MM.1S (cell line): ENCODE measurements at regions not wholly inside any gene's neighbourhood (a gene's known extent, or its start where the extent isn't known, plus 50 kb on each side); places are given as distances from the start of the nearest gene placed in this dataset.

Experiments
- DNase-seq: peaks from one replicate; pipeline ENCODE4 v3.0.0-alpha.2; 2015
- H2AFZ ChIP-seq: fragments of 300-600 bp; sonication (generic); 2 replicates; pipeline ENCODE4 v1.6.0; 2016; ENCODE audit warnings: antibody characterized with exemption, low read length
- H3F3A ChIP-seq: fragments of 300-600 bp; sonication (generic); 2 replicates; pipeline ENCODE4 v1.6.1; 2016; ENCODE audit warnings: mild to moderate bottlenecking, antibody characterized with exemption, low read length, moderate library complexity, mixed read lengths; ENCODE audit not compliant: insufficient read depth
- H3K27ac ChIP-seq: fragments of 300-600 bp; sonication (generic); 2 replicates; pipeline ENCODE4 v1.5.1; 2016; ENCODE audit warnings: mild to moderate bottlenecking, low read length
- H3K27me3 ChIP-seq: fragments of 300-600 bp; sonication (generic); replicated peaks from 2 replicates; pipeline ENCODE4 v1.6.0; 2016; ENCODE audit warnings: low read length; ENCODE audit not compliant: insufficient read depth
- H3K36me3 ChIP-seq: fragments of 300-600 bp; sonication (generic); replicated peaks from 2 replicates; pipeline ENCODE4 v1.6.1; 2016; ENCODE audit warnings: mild to moderate bottlenecking, low read length, mixed read lengths; ENCODE audit not compliant: insufficient read depth
- H3K4me1 ChIP-seq: fragments of 300-600 bp; sonication (generic); 2 replicates; pipeline ENCODE4 v1.6.1; 2016; ENCODE audit warnings: low read length, mixed read lengths
- H3K4me2 ChIP-seq: fragments of 300-600 bp; sonication (generic); 2 replicates; pipeline ENCODE4 v1.6.0; 2016; ENCODE audit warnings: low read depth, low read length
- H3K4me3 ChIP-seq: fragments of 300-600 bp; sonication (generic); 2 replicates; pipeline ENCODE4 v1.5.1; 2016; ENCODE audit warnings: low read length, mixed read lengths
- H3K79me2 ChIP-seq: fragments of 300-600 bp; sonication (generic); 2 replicates; pipeline ENCODE4 v1.6.1; 2016; ENCODE audit warnings: mixed run types, low read length, mixed read lengths
- H3K9ac ChIP-seq: fragments of 300-600 bp; sonication (generic); 2 replicates; pipeline ENCODE4 v1.6.1; 2016; ENCODE audit warnings: low read length, mixed read lengths
- H3K9me2 ChIP-seq: fragments of 300-600 bp; sonication (generic); replicated peaks from 2 replicates; pipeline ENCODE4 v1.6.1; 2016; ENCODE audit warnings: mild to moderate bottlenecking, low read length, mixed read lengths; ENCODE audit not compliant: insufficient read depth
- H3K9me3 ChIP-seq: fragments of 300-600 bp; sonication (generic); replicated peaks from 2 replicates; pipeline ENCODE4 v1.6.1; 2016; ENCODE audit warnings: mild to moderate bottlenecking, low read length, mixed read lengths; ENCODE audit not compliant: insufficient read depth
- H4K20me1 ChIP-seq: fragments of 300-600 bp; sonication (generic); 2 replicates; pipeline ENCODE4 v1.6.1; 2016; ENCODE audit warnings: mild to moderate bottlenecking, low read length, moderate library complexity, mixed read lengths; ENCODE audit not compliant: insufficient read depth
- EZH2 ChIP-seq: fragments of 300-600 bp; sonication (generic); optimal IDR thresholded peaks from 2 replicates; pipeline ENCODE3; 2017; ENCODE audit warnings: low read depth, mild to moderate bottlenecking, antibody characterized with exemption, low read length, mixed read lengths
- EZH2phosphoT487 ChIP-seq: fragments of 300-600 bp; sonication (generic); IDR thresholded peaks from 2 replicates; pipeline ENCODE4 v1.6.1; 2018; ENCODE audit warnings: antibody characterized with exemption, low read length
- TF ChIP-seq, protein P1 (sequence below): fragments of 300-600 bp; sonication (generic); IDR thresholded peaks from 2 replicates; pipeline ENCODE4 v1.5.1; 2016; ENCODE audit warnings: antibody characterized with exemption, low read length, mixed read lengths

- H3K36me3 ChIP-seq: no peaks in the 10 kb centered on the region
- H3K4me2 ChIP-seq: no peak overlapping the region
- no peaks in the 10 kb centered on the region for H3K9me3 ChIP-seq
- H3K4me1 ChIP-seq: no peaks in the 10 kb centered on the region
- H3K9ac ChIP-seq: no peak overlapping the region
- H3K79me2 ChIP-seq: no peaks in the 10 kb centered on the region
- no peak for DNase-seq
- H3K4me3 ChIP-seq: no peak overlapping the region
- H3K9me2 ChIP-seq: no peaks in the 10 kb centered on the region
- no peaks in the 10 kb centered on the region for H3F3A ChIP-seq
- no peak overlapping the region for H3K27ac ChIP-seq
- H3K27me3 ChIP-seq: no peaks in the 10 kb centered on the region
- TF ChIP-seq, protein P1, sequence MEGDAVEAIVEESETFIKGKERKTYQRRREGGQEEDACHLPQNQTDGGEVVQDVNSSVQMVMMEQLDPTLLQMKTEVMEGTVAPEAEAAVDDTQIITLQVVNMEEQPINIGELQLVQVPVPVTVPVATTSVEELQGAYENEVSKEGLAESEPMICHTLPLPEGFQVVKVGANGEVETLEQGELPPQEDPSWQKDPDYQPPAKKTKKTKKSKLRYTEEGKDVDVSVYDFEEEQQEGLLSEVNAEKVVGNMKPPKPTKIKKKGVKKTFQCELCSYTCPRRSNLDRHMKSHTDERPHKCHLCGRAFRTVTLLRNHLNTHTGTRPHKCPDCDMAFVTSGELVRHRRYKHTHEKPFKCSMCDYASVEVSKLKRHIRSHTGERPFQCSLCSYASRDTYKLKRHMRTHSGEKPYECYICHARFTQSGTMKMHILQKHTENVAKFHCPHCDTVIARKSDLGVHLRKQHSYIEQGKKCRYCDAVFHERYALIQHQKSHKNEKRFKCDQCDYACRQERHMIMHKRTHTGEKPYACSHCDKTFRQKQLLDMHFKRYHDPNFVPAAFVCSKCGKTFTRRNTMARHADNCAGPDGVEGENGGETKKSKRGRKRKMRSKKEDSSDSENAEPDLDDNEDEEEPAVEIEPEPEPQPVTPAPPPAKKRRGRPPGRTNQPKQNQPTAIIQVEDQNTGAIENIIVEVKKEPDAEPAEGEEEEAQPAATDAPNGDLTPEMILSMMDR: no peak
- no peak for TF ChIP-seq EZH2phosphoT487
- TF ChIP-seq EZH2: no peak
- no peaks in the 10 kb centered on the region for H4K20me1 ChIP-seq
- no peak overlapping the region for H2AFZ ChIP-seq
These were observed 422.8 kb downstream of the GATA3 start for GRCh38 chr10:8477300-8477699.

DNA sequence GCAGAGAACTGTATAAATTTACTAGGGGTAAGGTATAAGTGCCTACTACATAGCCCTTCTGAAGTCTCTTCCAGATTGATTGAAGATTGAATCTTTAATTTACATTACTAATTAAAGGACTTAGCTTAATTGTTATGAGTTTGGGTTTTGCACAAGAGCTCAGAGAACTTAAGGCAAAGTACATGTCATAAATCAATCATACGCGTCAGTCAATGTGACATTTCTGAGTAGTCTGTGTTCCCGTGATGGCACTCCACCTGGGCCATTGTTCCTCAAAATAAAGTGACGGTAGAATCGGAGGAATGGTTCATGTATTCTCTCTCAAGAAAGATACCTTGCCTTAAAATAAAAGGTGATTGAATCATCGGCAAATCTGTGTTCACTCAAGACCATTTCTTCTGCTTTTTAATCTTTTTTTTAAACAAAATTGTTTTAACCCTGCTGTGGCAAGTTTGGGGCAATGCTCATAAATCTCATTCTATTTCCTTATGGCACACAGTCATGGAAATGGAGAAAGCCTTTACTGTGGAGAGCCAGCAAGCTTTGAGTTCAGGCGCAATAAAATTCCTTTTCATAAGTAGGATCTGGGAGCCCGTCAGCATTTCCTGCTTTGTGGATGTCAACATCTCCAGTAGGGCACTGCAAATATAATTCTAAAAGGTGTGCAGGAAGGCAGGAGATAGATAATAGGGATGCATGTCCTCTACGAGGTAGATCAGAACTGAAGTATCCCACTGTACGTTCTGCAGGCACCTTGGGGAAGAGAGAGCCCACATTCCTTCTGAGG lies 427.4 kb downstream of the GATA3 start:
- H3K9me3 ChIP-seq: no peaks in the 10 kb centered on the region
- no peaks in the 10 kb centered on the region for H3K27me3 ChIP-seq
- no peak overlapping the region for H3K9ac ChIP-seq
- H3K79me2 ChIP-seq: no peaks in the 10 kb centered on the region
- no peak overlapping the region for H3K4me2 ChIP-seq
- no peaks in the 10 kb centered on the region for H4K20me1 ChIP-seq
- no peaks in the 10 kb centered on the region for H3K36me3 ChIP-seq
- no peaks in the 10 kb centered on the region for H3K9me2 ChIP-seq
- H3K4me3 ChIP-seq: no peak overlapping the region
- no peak for DNase-seq
- no peaks in the 10 kb centered on the region for H3K4me1 ChIP-seq
- no peak overlapping the region for H2AFZ ChIP-seq
- H3K27ac ChIP-seq: no peak overlapping the region
- TF ChIP-seq EZH2phosphoT487: no peak
- TF ChIP-seq, protein P1: no peak
- TF ChIP-seq EZH2: no peak
- no peaks in the 10 kb centered on the region for H3F3A ChIP-seq

DNA sequence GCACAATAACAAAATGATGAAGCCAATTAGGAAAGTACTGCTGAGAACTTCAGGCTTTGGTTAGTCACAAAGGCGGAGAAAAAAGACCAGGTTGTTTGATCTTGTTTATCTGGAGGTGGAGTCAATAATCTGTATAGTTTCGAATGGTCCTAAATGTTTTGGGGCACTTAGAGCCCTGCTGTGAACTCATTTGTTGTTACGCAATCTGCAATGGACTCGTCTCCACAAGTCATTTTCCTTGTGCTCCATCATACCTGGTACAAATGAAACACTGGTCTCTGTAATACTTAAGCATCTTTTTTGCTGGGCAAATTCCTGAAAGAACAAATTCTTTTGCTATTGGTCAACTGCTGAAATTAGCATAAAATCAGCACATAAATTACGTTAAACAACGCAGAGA lies 430.5 kb downstream of the GATA3 start:
- Histone ChIP-seq H3K36me3 (no peaks in the 10 kb centered on the region), H3K4me1 (no peaks in the 10 kb centered on the region), H3K9me3 (no peaks in the 10 kb centered on the region), H3F3A (no peaks in the 10 kb centered on the region), H3K9ac (no peak overlapping the region), H3K4me2 (no peak overlapping the region), H3K27ac (no peak overlapping the region), H3K27me3 (no peaks in the 10 kb centered on the region), H4K20me1 (no peaks in the 10 kb centered on the region), H2AFZ (no peak overlapping the region), H3K4me3 (no peak overlapping the region), H3K79me2 (no peaks in the 10 kb centered on the region), H3K9me2 (no peaks in the 10 kb centered on the region)
- TF ChIP-seq EZH2phosphoT487: no peak
- TF ChIP-seq, protein P1: no peak
- TF ChIP-seq EZH2: no peak
- DNase-seq: no peak
